Tibial nerve (tissue), 4 donors: ENCODE measurements at regions not wholly inside any gene's neighbourhood (a gene's known extent, or its start where the extent isn't known, plus 50 kb on each side); places are given as distances from the start of the nearest gene placed in this dataset.

Experiments used
- DNase-seq, 2 donors: peaks; one replicate each; pipeline ENCODE4 v3.0.0-alpha.2; 2019; ENCODE audit warnings: low spot score in 2 of 2
- H3K27ac ChIP-seq, 4 donors: fragments of 200-600 bp; sonication (generic) in 3 of 4; one replicate each; pipeline ENCODE4 v1.5.1; 2017 to 2019; ENCODE audit warnings: mild to moderate bottlenecking in 1 of 4
- H3K27me3 ChIP-seq, 2 donors: fragments of 200-600 bp; sonication (generic) in 1 of 2; one replicate each; pipeline versions ENCODE4 v1.5.1 to v1.6.0; 2017 to 2019
- H3K36me3 ChIP-seq, 3 donors: fragments of 200-600 bp; sonication (generic); one replicate each; pipeline ENCODE4 v1.5.1; 2018 to 2019
- H3K4me1 ChIP-seq, 4 donors: fragments of 200-600 bp; sonication (generic) in 3 of 4; one replicate each; pipeline ENCODE4 v1.5.1; 2017 to 2019
- H3K4me3 ChIP-seq, 4 donors: fragments of 200-600 bp; sonication (generic) in 3 of 4; one replicate each; pipeline ENCODE4 v1.5.1; 2017 to 2019; ENCODE audit warnings: mild to moderate bottlenecking in 1 of 4, moderate library complexity in 1 of 4
- H3K9me3 ChIP-seq, 4 donors: fragments of 200-600 bp; sonication (generic) in 3 of 4; one replicate each; pipeline ENCODE4 v1.5.1; 2017 to 2019
- CTCF ChIP-seq, 5 experiments: fragments of 200-600 bp in 3 of 5; fragments of 450-650 bp in 2 of 5; sonication (generic) in 3 of 5; IDR thresholded peaks; one replicate each; pipeline ENCODE4 v1.5.1; 2016 to 2019; ENCODE audit warnings: antibody characterized with exemption in 5 of 5, mild to moderate bottlenecking in 3 of 5, moderate library complexity in 2 of 5
- EP300 ChIP-seq, 2 donors: sonication (generic); formaldehyde crosslinking; IDR thresholded peaks; one replicate each; pipeline ENCODE4 v1.6.1; 2017; ENCODE audit warnings: antibody characterized with exemption in 2 of 2, mild to moderate bottlenecking in 1 of 2
- POLR2A ChIP-seq, 2 donors: fragments of 450-650 bp; IDR thresholded peaks; one replicate each; pipeline ENCODE4 v1.6.1; 2017; ENCODE audit warnings: antibody characterized with exemption in 2 of 2, mild to moderate bottlenecking in 2 of 2, moderate library complexity in 2 of 2
- WGBS, 2 donors: methylation state at CpG; one replicate each; pipeline ENCODE4 v1.1.5; 2018; 5-methylcytosine and 5-hydroxymethylcytosine counted together

- TF ChIP-seq CTCF (IDR thresholded peaks at IDR 0.05): no peak
- TF ChIP-seq POLR2A (IDR thresholded peaks at IDR 0.05): no peak
- no peak for TF ChIP-seq EP300 (IDR thresholded peaks at IDR 0.05)
- Histone ChIP-seq H3K4me1 (no peaks in the 10 kb centered on the region), H3K27ac (no peak overlapping the region), H3K36me3 (no peaks in the 10 kb centered on the region), H3K4me3 (no peak overlapping the region), H3K9me3 (no peaks in the 10 kb centered on the region), H3K27me3 (no peaks in the 10 kb centered on the region)
- WGBS, 2 donors: 91 to 100% methylated on average over 1 of the region's 1 CpG
- DNase-seq: no peak
Measured at GRCh38 chrX:16461968-16462367, 188.0 kb upstream of the S100G start.

GRCh38 chrX:16462912-16463311 lies 187.0 kb upstream of the S100G start:
- Histone ChIP-seq H3K9me3 (no peaks in the 10 kb centered on the region), H3K27me3 (no peaks in the 10 kb centered on the region), H3K27ac (no peak overlapping the region), H3K36me3 (no peaks in the 10 kb centered on the region), H3K4me1 (no peaks in the 10 kb centered on the region), H3K4me3 (no peak overlapping the region)
- no peak for DNase-seq
- 74 to 87% methylated on average over 6 of the region's 6 CpGs for WGBS, 2 donors
- TF ChIP-seq EP300 (IDR thresholded peaks at IDR 0.05) (no peak), CTCF (IDR thresholded peaks at IDR 0.05) (no peak), POLR2A (IDR thresholded peaks at IDR 0.05) (no peak)

GRCh38 chrX:16464369-16464768 lies 185.6 kb upstream of the S100G start:
- WGBS, 2 donors: 41 to 46% methylated on average over 4 of the region's 4 CpGs
- Histone ChIP-seq H3K4me1 (no peaks in the 10 kb centered on the region), H3K4me3 (no peak overlapping the region), H3K27ac (no peak overlapping the region), H3K9me3 (no peaks in the 10 kb centered on the region), H3K36me3 (no peaks in the 10 kb centered on the region), H3K27me3 (no peaks in the 10 kb centered on the region)
- no peak for DNase-seq
- TF ChIP-seq EP300 (IDR thresholded peaks at IDR 0.05) (no peak), CTCF (IDR thresholded peaks at IDR 0.05) (no peak), POLR2A (IDR thresholded peaks at IDR 0.05) (no peak)

- no peak overlapping the region for H3K27ac ChIP-seq
- no peak for DNase-seq
- H3K4me1 ChIP-seq: no peaks in the 10 kb centered on the region
- H3K9me3 ChIP-seq: no peaks in the 10 kb centered on the region
- WGBS, 2 donors: 70 to 71% methylated on average over 5 of the region's 5 CpGs
- no peak overlapping the region for H3K4me3 ChIP-seq
- no peaks in the 10 kb centered on the region for H3K36me3 ChIP-seq
- H3K27me3 ChIP-seq: no peaks in the 10 kb centered on the region
- TF ChIP-seq CTCF (IDR thresholded peaks at IDR 0.05) (no peak), POLR2A (IDR thresholded peaks at IDR 0.05) (no peak), EP300 (IDR thresholded peaks at IDR 0.05) (no peak)
Measured at GRCh38 chrX:16465081-16465876, 184.7 kb upstream of the S100G start.

- Histone ChIP-seq H3K27me3 (no peaks in the 10 kb centered on the region), H3K4me1 (no peaks in the 10 kb centered on the region), H3K36me3 (no peaks in the 10 kb centered on the region), H3K4me3 (no peak overlapping the region), H3K27ac (no peak overlapping the region), H3K9me3 (no peaks in the 10 kb centered on the region)
- no peak for DNase-seq
- no peak for TF ChIP-seq EP300 (IDR thresholded peaks at IDR 0.05)
- TF ChIP-seq CTCF (IDR thresholded peaks at IDR 0.05): no peak
- no peak for TF ChIP-seq POLR2A (IDR thresholded peaks at IDR 0.05)
- WGBS, 2 donors: 79 to 85% methylated on average over 7 of the region's 7 CpGs
Measured at GRCh38 chrX:16466640-16467432, 183.1 kb upstream of the S100G start.
